ENCODE measurements at regions not wholly inside any gene's neighbourhood (a gene's known extent, or its start where the extent isn't known, plus 50 kb on each side); places are given as distances from the start of the nearest gene placed in this dataset.

DNA sequence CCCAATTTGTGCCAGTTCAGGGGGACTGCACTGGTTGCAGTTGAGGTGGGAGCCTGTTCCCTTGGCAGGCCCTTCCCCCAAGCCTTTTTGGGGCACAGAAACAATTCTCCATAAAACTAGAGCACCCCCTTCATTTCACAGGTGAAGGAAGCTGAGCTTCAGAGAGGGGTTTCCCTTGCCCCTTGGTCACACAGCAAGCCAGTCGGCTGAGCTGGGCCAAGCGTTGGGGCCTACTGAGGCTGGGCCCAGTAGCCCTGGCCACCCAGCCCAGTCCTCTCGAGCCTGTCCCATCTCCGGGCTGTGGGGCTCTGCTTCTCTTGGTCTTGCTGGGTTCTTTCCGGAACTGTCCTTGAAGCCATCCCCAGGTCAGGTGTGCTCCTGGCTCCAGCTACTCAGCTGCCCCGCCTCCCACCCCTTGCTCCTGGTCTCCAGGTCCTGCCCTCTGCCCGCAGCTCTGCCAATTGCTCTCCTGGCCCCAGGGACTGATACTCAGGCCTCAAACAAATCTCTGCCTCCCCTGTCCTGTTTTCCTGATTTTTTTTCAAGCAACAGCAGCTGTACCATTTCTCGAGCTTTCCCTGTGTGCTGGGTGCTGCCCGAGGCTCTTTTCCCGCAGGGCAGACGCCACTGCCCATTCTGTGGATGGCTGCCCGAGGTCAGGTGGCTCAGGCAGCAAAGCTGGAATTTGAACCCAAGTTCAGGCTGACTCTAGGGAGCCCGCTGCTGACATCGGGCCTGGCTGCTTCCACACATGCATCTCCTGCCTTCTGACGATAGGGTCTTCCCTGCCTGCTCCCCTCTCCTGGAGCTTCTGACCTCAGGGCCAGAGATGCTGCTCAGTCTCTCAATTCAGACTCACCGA lies 87.4 kb upstream of the NKD1 start:
- no peak overlapping the region for H2AFZ ChIP-seq (ENCODE audit: low read depth, low read length)
- peaks cover 3% of the 10 kb centered on the region for H3K27me3 ChIP-seq (ENCODE audit: insufficient read depth, low read depth, low read length)
- no peak overlapping the region for H3K4me3 ChIP-seq (ENCODE audit: low read length)
- H3F3A ChIP-seq (ENCODE audit: insufficient read depth, low read length, poor library complexity, severe bottlenecking): no peaks in the 10 kb centered on the region
- H4K20me1 ChIP-seq (ENCODE audit: insufficient read depth): no peaks in the 10 kb centered on the region
- H3K27ac ChIP-seq (ENCODE audit: low read length): no peak overlapping the region
- H3K9me2 ChIP-seq (ENCODE audit: insufficient read depth, low read length): no peaks in the 10 kb centered on the region
- TF ChIP-seq REST (IDR thresholded peaks at IDR 0.05; ENCODE audit: borderline replicate concordance) (no peak), POLR2AphosphoS5 (IDR thresholded peaks at IDR 0.05) (no peak), SMC3 (conservative IDR thresholded peaks at IDR 0.05; ENCODE audit: poor library complexity) (no peak), TAF1 (IDR thresholded peaks at IDR 0.05; ENCODE audit: low read depth) (no peak), EP300 (conservative IDR thresholded peaks at IDR 0.05; ENCODE audit: poor library complexity, severe bottlenecking) (no peak), MXI1 (conservative IDR thresholded peaks at IDR 0.05; ENCODE audit: poor library complexity, severe bottlenecking) (no peak), CTCF (IDR thresholded peaks at IDR 0.05; ENCODE audit: poor library complexity, severe bottlenecking) (no peak), EZH2 (IDR thresholded peaks at IDR 0.05; ENCODE audit: borderline replicate concordance, insufficient read depth, low read length, poor library complexity, severe bottlenecking) (no peak), RAD21 (conservative IDR thresholded peaks at IDR 0.05) (no peak)
- H3K4me2 ChIP-seq (ENCODE audit: low read length): no peak overlapping the region
- H3K36me3 ChIP-seq (ENCODE audit: insufficient read depth, low read length): no peaks in the 10 kb centered on the region
- H3K9ac ChIP-seq (ENCODE audit: low read length): no peak overlapping the region
- H3K9me3 ChIP-seq (ENCODE audit: low read length): no peaks in the 10 kb centered on the region
- no peaks in the 10 kb centered on the region for H3K79me2 ChIP-seq (replicated peaks; ENCODE audit: insufficient read depth, low read length)

- H3K4me3 ChIP-seq (ENCODE audit: low read length): peak overlapping the region; percentile 32
- H3K27ac ChIP-seq (ENCODE audit: low read length): no peak overlapping the region
- no peaks in the 10 kb centered on the region for H3F3A ChIP-seq (ENCODE audit: insufficient read depth, low read length, poor library complexity, severe bottlenecking)
- no peaks in the 10 kb centered on the region for H3K27me3 ChIP-seq (ENCODE audit: insufficient read depth, low read depth, low read length)
- no peaks in the 10 kb centered on the region for H3K9me3 ChIP-seq (ENCODE audit: low read length)
- no peak for TF ChIP-seq RAD21 (conservative IDR thresholded peaks at IDR 0.05)
- no peak for TF ChIP-seq EP300 (conservative IDR thresholded peaks at IDR 0.05; ENCODE audit: poor library complexity, severe bottlenecking)
- no peak for TF ChIP-seq POLR2AphosphoS5 (IDR thresholded peaks at IDR 0.05)
- no peak for TF ChIP-seq CTCF (IDR thresholded peaks at IDR 0.05; ENCODE audit: poor library complexity, severe bottlenecking)
- no peak for TF ChIP-seq SMC3 (conservative IDR thresholded peaks at IDR 0.05; ENCODE audit: poor library complexity)
- TF ChIP-seq EZH2 (IDR thresholded peaks at IDR 0.05; ENCODE audit: borderline replicate concordance, insufficient read depth, low read length, poor library complexity, severe bottlenecking): no peak
- no peak for TF ChIP-seq REST (IDR thresholded peaks at IDR 0.05; ENCODE audit: borderline replicate concordance)
- TF ChIP-seq MXI1 (conservative IDR thresholded peaks at IDR 0.05; ENCODE audit: poor library complexity, severe bottlenecking): no peak
- no peak for TF ChIP-seq TAF1 (IDR thresholded peaks at IDR 0.05; ENCODE audit: low read depth)
- no peak overlapping the region for H3K9ac ChIP-seq (ENCODE audit: low read length)
- no peaks in the 10 kb centered on the region for H3K9me2 ChIP-seq (ENCODE audit: insufficient read depth, low read length)
- H4K20me1 ChIP-seq (ENCODE audit: insufficient read depth): no peaks in the 10 kb centered on the region
- no peaks in the 10 kb centered on the region for H3K36me3 ChIP-seq (ENCODE audit: insufficient read depth, low read length)
- H3K79me2 ChIP-seq (replicated peaks; ENCODE audit: insufficient read depth, low read length): no peaks in the 10 kb centered on the region
- peak overlapping the region; percentile 36 for H3K4me2 ChIP-seq (ENCODE audit: low read length)
- peak overlapping the region; percentile 15 for H2AFZ ChIP-seq (ENCODE audit: low read depth, low read length)
Observed at GRCh38 chr16:50459496-50460080, 88.6 kb upstream of the NKD1 start.
